HAP-1 (cell line): ENCODE measurements at regions not wholly inside any gene's neighbourhood (a gene's known extent, or its start where the extent isn't known, plus 50 kb on each side); places are given as distances from the start of the nearest gene placed in this dataset.
"Not testable (repeated sequence)": the region's sequence is repeated elsewhere in the genome, so short reads cannot be mapped to it uniquely, and the experiment has no call there.

Source experiments
- DNase-seq, 2 experiments: peaks; one replicate each; pipeline ENCODE4 v3.0.0-alpha.2; 2016 to 2020; ENCODE audit warnings: low spot score in 2 of 2
- H3K27me3 ChIP-seq: fragments of 250-450 bp; sonication (Bioruptor Pico); 2 replicates; pipeline ENCODE4 v1.5.1; 2020; ENCODE audit warnings: low read depth, mild to moderate bottlenecking, moderate library complexity
- H3K36me3 ChIP-seq: fragments of 250-450 bp; sonication (Bioruptor Pico); replicated peaks from 2 replicates; pipeline ENCODE4 v1.5.1; 2020; ENCODE audit warnings: mild to moderate bottlenecking
- H3K4me1 ChIP-seq: fragments of 250-450 bp; sonication (Bioruptor Pico); 2 replicates; pipeline ENCODE4 v1.5.1; 2020; ENCODE audit warnings: mild to moderate bottlenecking
- H3K4me3 ChIP-seq: fragments of 250-450 bp; sonication (Bioruptor Pico); 2 replicates; pipeline ENCODE4 v1.5.1; 2020; ENCODE audit warnings: mild to moderate bottlenecking, moderate library complexity
- H3K9me3 ChIP-seq: fragments of 250-450 bp; sonication (Bioruptor Pico); 2 replicates; pipeline ENCODE4 v1.5.1; 2020; ENCODE audit warnings: mild to moderate bottlenecking, moderate library complexity
- in situ Hi-C: fragments of 300-500 bp; cut with MboI; formaldehyde crosslinking; loops from 3 replicates; pipeline ENCODE4 v1.14.3; 2020; ENCODE audit warnings: low sequenced_read_pairs, inconsistent platforms, mixed read lengths

- in situ Hi-C loops = no loop called here
- Histone ChIP-seq H3K36me3 (no peaks in the 10 kb centered on the region), H3K4me1 (no peaks in the 10 kb centered on the region), H3K9me3 (no peaks in the 10 kb centered on the region), H3K27me3 (no peaks in the 10 kb centered on the region), H3K4me3 (no peak overlapping the region)
- no peak for DNase-seq
Observed at GRCh38 chr3:21913791-21914190, 162.8 kb upstream of the ZNF385D start.

GRCh38 chr3:21914451-21914850 lies 163.4 kb upstream of the ZNF385D start:
- Histone ChIP-seq H3K9me3 (no peaks in the 10 kb centered on the region), H3K4me3 (no peak overlapping the region), H3K27me3 (no peaks in the 10 kb centered on the region), H3K4me1 (no peaks in the 10 kb centered on the region), H3K36me3 (no peaks in the 10 kb centered on the region)
- no peak for DNase-seq
- in situ Hi-C loops = no loop called here

GRCh38 chr3:21919383-21919782 lies 168.4 kb upstream of the ZNF385D start:
- in situ Hi-C loops = no loop called here

GRCh38 chr3:21920421-21920861 lies 169.4 kb upstream of the ZNF385D start:
- no peaks in the 10 kb centered on the region for H3K9me3 ChIP-seq
- H3K27me3 ChIP-seq = no peaks in the 10 kb centered on the region
- in situ Hi-C loops = no loop called here
- H3K4me3 ChIP-seq = no peak overlapping the region
- H3K4me1 ChIP-seq = no peaks in the 10 kb centered on the region
- no peaks in the 10 kb centered on the region for H3K36me3 ChIP-seq
- no peak for DNase-seq

More at GRCh38 chr3:21919383-21919782, 168.4 kb upstream of the ZNF385D start:
- Histone ChIP-seq H3K36me3 (no peaks in the 10 kb centered on the region), H3K9me3 (no peaks in the 10 kb centered on the region), H3K4me1 (no peaks in the 10 kb centered on the region), H3K27me3 (no peaks in the 10 kb centered on the region), H3K4me3 (no peak overlapping the region)
- no peak for DNase-seq

GRCh38 chr3:21923156-21923555 lies 172.1 kb upstream of the ZNF385D start:
- H3K36me3 ChIP-seq, in situ Hi-C loops, DNase-seq, H3K9me3 ChIP-seq, H3K27me3 ChIP-seq, H3K4me1 ChIP-seq, H3K4me3 ChIP-seq: not testable (repeated sequence)

- no peaks in the 10 kb centered on the region for H3K27me3 ChIP-seq
- H3K9me3 ChIP-seq = no peaks in the 10 kb centered on the region
- H3K4me3 ChIP-seq = no peak overlapping the region
- no peaks in the 10 kb centered on the region for H3K36me3 ChIP-seq
- in situ Hi-C loops = no loop called here
- no peak for DNase-seq
- no peaks in the 10 kb centered on the region for H3K4me1 ChIP-seq
Observed at GRCh38 chr3:21927261-21927660, 176.3 kb upstream of the ZNF385D start.

- H3K27me3 ChIP-seq = no peaks in the 10 kb centered on the region
- H3K36me3 ChIP-seq = no peaks in the 10 kb centered on the region
- in situ Hi-C loops = no loop called here
- H3K4me3 ChIP-seq = no peak overlapping the region
- H3K4me1 ChIP-seq = no peaks in the 10 kb centered on the region
- no peaks in the 10 kb centered on the region for H3K9me3 ChIP-seq
- no peak for DNase-seq
Observed at GRCh38 chr3:21934591-21934990, 183.6 kb upstream of the ZNF385D start.

- Histone ChIP-seq H3K4me1 (no peaks in the 10 kb centered on the region), H3K4me3 (no peak overlapping the region), H3K36me3 (no peaks in the 10 kb centered on the region), H3K9me3 (no peaks in the 10 kb centered on the region), H3K27me3 (no peaks in the 10 kb centered on the region)
- DNase-seq = no peak
- in situ Hi-C loops = no loop called here
Observed at GRCh38 chr3:21936207-21936606, 185.2 kb upstream of the ZNF385D start.

GRCh38 chr3:21938267-21938681 lies 187.3 kb upstream of the ZNF385D start:
- Histone ChIP-seq H3K36me3 (no peaks in the 10 kb centered on the region), H3K4me3 (no peak overlapping the region), H3K4me1 (no peaks in the 10 kb centered on the region), H3K9me3 (no peaks in the 10 kb centered on the region), H3K27me3 (no peaks in the 10 kb centered on the region)
- in situ Hi-C loops = no loop called here
- no peak for DNase-seq

- in situ Hi-C loops = no loop called here
- no peaks in the 10 kb centered on the region for H3K9me3 ChIP-seq
- H3K4me1 ChIP-seq = no peaks in the 10 kb centered on the region
- no peak overlapping the region for H3K4me3 ChIP-seq
- DNase-seq = no peak
- H3K27me3 ChIP-seq = no peaks in the 10 kb centered on the region
- H3K36me3 ChIP-seq = no peaks in the 10 kb centered on the region
Observed at GRCh38 chr3:21942328-21942727, 191.3 kb upstream of the ZNF385D start.

- H3K4me1 ChIP-seq = no peaks in the 10 kb centered on the region
- no peak overlapping the region for H3K4me3 ChIP-seq
- H3K36me3 ChIP-seq = no peaks in the 10 kb centered on the region
- in situ Hi-C loops = no loop called here
- no peak for DNase-seq
- no peaks in the 10 kb centered on the region for H3K9me3 ChIP-seq
- H3K27me3 ChIP-seq = no peaks in the 10 kb centered on the region
Observed at GRCh38 chr3:21944251-21944650, 193.2 kb upstream of the ZNF385D start.

GRCh38 chr3:21952856-21953255 lies 201.8 kb upstream of the ZNF385D start:
- Histone ChIP-seq H3K4me1 (no peaks in the 10 kb centered on the region), H3K4me3 (no peak overlapping the region), H3K27me3 (no peaks in the 10 kb centered on the region), H3K9me3 (no peaks in the 10 kb centered on the region), H3K36me3 (no peaks in the 10 kb centered on the region)
- DNase-seq = no peak
- in situ Hi-C loops = no loop called here

GRCh38 chr3:21954709-21955108 lies 203.7 kb upstream of the ZNF385D start:
- in situ Hi-C loops = no loop called here
- DNase-seq = no peak
- H3K27me3 ChIP-seq = no peaks in the 10 kb centered on the region
- H3K4me3 ChIP-seq = no peak overlapping the region
- no peaks in the 10 kb centered on the region for H3K36me3 ChIP-seq
- H3K9me3 ChIP-seq = no peaks in the 10 kb centered on the region
- H3K4me1 ChIP-seq = no peaks in the 10 kb centered on the region

- no peaks in the 10 kb centered on the region for H3K9me3 ChIP-seq
- H3K27me3 ChIP-seq = no peaks in the 10 kb centered on the region
- no peaks in the 10 kb centered on the region for H3K36me3 ChIP-seq
- in situ Hi-C loops = no loop called here
- DNase-seq = no peak
- no peak overlapping the region for H3K4me3 ChIP-seq
- no peaks in the 10 kb centered on the region for H3K4me1 ChIP-seq
Observed at GRCh38 chr3:21955406-21955805, 204.4 kb upstream of the ZNF385D start.

GRCh38 chr3:21960033-21960432 lies 209.0 kb upstream of the ZNF385D start:
- H3K36me3 ChIP-seq = no peaks in the 10 kb centered on the region
- H3K4me3 ChIP-seq = no peak overlapping the region
- in situ Hi-C loops = no loop called here
- no peaks in the 10 kb centered on the region for H3K4me1 ChIP-seq
- H3K27me3 ChIP-seq = no peaks in the 10 kb centered on the region
- no peak for DNase-seq
- H3K9me3 ChIP-seq = no peaks in the 10 kb centered on the region
